ENCODE measurements at regions not wholly inside any gene's neighbourhood (a gene's known extent, or its start where the extent isn't known, plus 50 kb on each side); places are given as distances from the start of the nearest gene placed in this dataset.
"Not testable (repeated sequence)": the region's sequence is repeated elsewhere in the genome, so short reads cannot be mapped to it uniquely, and the experiment has no call there.

- no peak for DNase-seq
Measured at GRCh38 chr16:66265048-66265415, 101.5 kb upstream of the CDH5 start.

- DNase-seq = no peak
Measured at GRCh38 chr16:66264311-66265047, 102.0 kb upstream of the CDH5 start.

DNA sequence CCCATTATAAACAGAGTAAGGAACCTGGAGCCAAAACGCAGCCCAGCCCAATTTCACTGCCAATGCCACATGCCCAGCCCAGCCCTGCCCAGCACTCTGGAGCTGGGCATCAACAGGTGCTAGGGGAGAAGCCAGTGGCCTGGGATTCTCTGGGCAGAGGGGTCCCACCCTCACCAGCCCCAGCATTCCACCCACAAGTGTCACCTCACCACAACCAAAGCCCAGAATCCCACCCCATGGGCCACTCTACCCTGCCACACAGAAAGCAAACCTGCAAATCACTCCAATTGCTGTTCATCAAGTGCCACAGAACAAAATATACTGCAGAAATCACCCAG, 102.5 kb upstream of the CDH5 start:
- no peak for DNase-seq

DNA sequence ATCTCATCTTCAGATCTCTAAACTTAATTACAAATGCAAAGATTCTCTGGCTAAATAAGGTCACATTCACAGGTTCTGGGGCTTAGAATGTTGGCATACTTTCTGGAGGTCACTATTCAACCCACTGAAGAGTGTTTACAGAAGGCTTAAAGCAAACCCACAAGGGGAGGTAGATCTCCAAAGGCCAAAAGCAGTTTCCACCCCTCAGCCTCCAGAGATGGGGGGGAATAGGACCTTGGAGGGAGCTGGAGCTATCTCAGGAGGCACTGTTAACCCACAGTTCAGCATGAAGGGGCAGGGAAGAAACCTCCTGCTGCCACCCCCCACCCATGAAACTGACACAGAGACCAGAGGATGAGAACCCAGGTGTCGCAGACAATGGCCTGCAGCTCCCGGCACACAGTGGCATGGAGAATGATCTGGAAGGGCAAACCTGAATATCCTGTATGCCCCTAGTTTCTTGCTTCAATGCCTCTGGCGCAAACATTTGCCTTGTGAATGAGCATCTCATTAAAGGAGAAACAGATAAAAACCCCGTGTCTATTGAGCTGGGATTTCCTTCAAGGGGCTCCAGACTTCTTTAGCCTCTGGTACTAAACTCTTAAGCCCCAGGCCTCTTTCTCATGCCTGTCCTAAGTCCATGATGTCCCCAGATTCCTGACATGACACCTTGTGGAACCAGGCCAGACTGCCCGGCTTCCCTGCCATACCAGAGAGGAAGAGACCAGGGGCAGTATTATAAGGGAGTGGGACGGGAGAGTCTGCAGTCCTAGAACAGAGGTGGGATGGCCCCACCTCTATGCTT, 103.1 kb upstream of the CDH5 start:
- DNase-seq = no peak

DNA sequence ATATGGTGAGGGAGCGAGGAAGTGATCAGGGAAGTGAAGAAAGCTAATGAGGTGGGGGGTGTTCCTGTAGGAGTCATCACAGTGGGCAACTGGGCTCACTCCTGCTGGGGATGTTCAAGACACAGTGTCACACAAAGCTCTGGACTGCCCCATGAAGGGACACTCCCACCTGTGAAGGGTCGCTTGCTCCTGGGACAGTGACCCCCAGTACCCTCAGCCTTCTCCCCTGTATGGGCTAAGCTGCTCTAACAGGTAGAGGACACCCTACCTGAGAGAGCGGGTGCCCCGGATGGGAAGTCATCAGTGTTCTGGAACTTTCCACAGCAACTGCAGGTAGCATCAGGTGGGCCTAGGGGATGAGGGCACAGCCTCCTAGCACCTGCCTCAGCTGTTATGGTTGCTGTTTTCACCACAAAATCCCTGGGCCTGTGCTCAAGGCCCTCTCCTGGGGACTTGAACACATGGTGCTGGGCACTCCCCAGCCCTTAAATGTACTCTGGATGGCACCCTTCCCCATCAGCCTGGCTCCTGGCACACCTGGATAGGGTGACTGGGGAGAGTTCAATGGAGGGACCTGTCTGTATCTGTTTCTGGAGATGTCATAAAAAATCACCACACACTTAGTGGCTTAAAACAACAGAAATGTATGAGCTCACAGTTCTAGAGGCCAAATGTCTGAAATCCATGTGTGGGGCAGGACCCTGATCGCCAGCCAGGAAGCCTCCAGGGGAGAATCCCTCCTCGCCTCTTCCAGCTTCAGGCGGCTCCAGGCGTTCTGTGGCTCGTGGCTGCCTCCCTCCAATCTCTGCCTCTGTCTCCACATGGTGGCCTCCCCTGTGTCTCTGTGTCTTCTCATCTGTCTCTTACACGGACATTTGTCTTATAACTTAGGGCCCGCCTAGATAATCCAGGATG, 104.0 kb upstream of the CDH5 start:
- DNase-seq = no peak

DNA sequence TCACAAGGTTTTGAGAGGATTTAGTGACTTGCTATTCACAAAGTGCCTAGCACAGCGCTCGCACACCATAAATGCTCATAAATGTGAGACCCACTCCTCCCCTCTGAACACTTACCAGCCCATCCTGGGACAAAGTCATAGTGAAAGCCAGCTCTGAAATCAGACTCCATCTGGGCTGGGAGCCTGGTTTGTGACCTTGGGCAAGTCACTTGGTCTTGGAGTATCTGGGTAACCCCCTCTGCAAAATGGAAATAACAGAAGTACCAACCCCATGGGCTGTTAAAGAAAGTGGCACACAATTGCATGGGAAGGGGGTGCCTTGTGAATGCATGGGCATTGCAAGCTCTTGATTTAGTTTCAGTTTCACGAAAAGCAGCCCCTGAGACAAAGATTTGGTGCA, 104.7 kb upstream of the CDH5 start:
- no peak for DNase-seq

GRCh38 chr16:66260522-66261254, 105.8 kb upstream of the CDH5 start:
- DNase-seq = no peak

DNA sequence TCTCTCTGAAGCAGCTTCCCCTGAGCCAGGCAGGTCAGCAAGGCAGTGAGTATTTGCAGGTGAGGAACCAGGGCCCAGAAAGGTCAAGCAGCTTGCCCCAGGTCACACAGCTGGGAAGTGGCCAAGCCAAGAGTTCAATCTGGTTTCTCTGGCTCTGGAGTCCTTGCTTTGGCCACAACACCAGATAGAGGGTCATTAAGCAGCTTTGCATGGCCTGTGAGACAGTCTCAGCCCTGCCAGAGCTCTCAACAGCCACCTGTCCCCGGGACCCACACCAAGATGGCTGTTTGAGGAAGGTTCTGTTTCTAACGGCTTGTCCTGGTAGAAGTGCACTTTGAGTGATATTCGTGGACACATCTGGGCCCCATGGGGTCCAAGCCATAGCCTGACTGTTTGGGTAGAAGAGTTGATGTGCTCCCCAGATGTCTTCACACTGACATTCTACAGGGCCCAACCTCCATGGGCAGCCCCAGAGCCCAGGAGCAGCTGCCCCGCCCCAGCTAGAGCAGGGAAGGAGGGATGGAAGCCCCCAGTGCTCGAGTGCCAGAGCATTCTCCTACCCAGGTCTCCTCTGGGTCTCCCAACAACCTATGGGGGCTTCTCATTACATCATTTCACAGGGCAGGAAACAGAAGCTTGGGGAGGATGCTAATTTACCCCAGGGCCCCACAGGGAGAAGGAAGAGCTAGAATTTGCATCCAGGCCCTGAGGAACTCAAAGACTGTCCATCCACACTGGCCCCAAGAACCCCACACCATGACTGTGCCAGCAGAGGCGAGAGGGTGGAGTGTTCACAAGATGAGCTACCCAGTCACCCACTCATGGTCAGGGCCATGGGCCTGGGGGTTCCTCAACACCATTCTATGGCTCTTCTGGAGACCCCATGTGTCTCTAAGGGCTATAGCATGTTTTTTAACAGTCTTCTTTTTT, 107.3 kb upstream of the CDH5 start:
- DNase-seq = no peak

DNA sequence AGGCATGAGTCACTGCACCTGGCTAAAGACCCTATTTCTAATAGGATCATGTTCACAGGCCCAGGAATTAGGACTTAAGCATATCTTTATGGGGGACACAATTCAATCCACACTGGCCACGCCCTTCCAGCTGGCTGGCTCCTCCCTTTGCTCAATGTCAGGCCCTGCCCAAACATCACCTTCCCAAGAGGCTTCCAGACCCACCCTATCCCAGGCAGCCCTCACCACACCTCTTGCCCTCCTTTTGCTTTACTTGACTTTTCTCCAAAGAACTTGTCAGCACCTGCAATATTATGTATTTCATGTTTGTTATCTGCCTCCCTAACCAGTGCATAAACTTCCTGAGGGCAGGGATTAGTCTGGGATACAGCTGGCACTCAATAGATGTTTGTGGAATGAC, 109.6 kb upstream of the CDH5 start:
- peak; percentile 33 to 65 for DNase-seq

GRCh38 chr16:66255647-66256046, 110.8 kb upstream of the CDH5 start:
- no peak for DNase-seq

- DNase-seq = peak; percentile 13 to 61
Measured at GRCh38 chr16:66254751-66255150, 111.7 kb upstream of the CDH5 start.

GRCh38 chr16:66254106-66254505, 112.4 kb upstream of the CDH5 start:
- DNase-seq = no peak

DNA sequence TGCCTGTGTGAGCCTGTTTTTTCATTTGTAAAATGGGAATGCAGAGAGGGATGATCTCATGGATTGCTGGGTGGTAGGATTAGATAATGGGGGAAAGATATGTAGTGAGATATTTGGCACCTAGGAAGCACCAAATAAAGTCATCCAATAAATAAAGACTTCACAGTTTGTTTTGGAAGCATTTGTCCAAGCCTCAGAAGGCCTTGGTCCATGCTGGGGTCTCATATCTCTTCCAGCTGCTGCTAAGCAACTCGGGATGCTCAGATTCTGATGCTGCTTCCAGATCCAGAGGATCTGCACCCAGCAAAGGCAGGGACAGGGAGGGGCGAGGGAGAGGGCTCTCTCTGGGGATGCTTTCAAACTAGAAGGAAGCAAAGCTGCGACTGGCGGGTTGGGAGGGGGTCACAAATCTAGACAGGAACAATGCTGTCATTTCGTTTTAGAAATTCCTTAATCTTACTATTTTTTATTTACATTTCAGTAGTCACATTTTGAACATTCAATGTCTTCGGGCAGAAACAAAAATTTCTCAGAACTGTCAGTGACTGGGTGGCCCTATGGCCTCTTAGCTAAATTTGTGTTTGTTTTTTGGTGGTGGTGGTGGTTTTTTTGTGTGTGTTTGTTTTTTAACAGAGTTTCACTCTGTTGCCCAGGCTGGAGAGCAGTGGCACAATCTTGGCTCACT, 114.9 kb upstream of the CDH5 start:
- DNase-seq = no peak

DNA sequence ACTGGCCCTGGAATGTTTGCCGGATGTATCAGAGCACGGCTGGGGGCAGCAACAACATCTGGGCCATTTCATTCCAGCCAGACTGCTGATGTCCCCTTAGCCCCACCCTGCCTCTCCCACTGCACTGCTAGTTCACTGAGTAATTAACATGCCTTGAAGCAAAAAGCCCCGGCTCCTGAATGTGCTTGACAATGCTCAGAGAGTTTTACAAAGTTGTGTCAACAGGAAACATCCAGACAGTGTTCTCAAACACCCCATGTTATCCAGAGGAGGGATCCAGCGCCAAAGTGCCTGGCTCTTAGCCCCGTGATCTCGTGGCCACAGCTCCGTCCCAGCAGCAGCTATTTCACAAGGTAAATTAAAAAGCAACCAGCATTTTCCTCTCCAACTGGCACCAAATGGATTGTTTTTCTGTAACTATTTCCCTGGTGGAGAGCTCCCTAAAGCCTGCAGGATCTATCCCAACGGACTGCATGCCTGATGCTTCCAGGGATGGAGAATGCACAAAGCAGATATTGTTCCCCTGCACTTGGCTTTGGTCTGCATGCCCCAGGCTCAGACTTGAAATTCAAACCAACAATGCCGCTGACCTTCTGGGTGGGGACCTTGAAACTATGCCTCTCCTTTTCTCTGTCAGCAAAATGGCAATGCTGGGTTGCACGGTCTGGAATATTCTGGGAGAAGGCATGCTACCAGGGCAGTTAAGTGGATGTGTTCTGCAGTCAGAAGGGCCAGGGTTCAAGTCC, 115.6 kb upstream of the CDH5 start:
- no peak for DNase-seq

GRCh38 chr16:66247516-66248481, 118.7 kb upstream of the CDH5 start:
- DNase-seq = no peak

- DNase-seq = no peak
Measured at GRCh38 chr16:66245868-66246267, 120.6 kb upstream of the CDH5 start.

DNA sequence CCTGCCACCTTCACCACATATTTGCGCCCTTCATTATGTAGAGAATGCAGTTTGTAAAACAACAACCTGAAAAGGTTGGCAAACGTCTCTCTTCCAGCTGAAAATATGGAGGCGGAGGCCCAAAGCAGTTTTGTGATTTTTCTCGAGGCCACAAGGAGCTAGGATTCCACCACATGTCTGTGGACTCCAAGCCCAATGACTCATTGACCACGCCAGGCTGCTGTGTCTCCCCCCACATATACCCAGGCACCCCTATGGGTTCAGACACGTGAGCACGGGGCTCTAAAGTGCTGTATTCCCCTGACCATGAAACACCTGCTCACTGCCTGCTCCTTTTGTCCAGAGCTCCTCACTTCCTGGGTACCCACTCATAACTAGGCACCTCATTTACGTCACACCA, 121.4 kb upstream of the CDH5 start:
- no peak for DNase-seq

DNA sequence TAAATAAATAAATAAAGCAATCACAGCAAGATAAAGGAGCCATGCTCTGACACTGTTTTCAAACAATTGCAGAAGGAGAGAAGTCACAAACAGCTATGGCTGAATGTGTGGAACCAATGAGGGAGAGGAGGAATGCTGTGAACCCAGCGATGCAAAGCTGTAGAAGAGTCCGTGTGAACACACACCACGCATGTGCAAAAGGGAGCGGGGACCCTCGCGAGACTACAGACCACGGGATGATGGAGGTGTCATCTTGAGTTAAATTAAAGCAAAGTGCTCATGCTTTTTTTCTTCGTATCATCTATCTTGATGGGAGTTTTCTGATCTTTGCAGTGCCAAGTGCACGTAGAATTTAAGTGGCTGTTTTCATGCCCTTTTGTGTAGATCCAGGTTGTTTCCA, 123.8 kb upstream of the CDH5 start:
- no peak for DNase-seq

- not testable (repeated sequence) for DNase-seq
Measured at GRCh38 chr16:66242206-66242605, 124.3 kb upstream of the CDH5 start.

Measured in NCI-H524 (cell line).